ENCODE measurements at regions not wholly inside any gene's neighbourhood (a gene's known extent, or its start where the extent isn't known, plus 50 kb on each side); places are given as distances from the start of the nearest gene placed in this dataset.

DNA sequence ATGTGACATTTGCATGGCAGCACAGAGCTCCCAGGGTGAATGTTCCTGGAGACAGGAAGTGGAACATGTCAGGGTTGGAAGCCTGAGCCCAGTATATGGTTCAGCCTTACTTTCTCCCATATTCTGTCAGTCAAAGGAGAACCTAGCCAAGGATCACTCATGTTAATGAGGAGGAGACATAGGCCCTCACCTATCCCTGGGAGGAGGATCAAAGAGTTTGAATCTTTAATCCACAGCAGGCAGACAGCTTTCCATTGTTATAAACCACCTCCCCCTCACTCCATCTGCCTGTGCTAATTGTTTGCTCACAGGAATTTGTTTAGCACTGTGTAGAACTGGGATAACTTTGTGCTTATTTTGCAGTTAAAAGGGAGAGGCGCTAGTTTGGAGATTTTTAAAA, 1069.1 kb downstream of the EFNB2 start:
- TF ChIP-seq FOXP2 (optimal IDR thresholded peaks at IDR 0.05; ENCODE audit: control extremely low read depth, extremely low read length, insufficient read depth) (no peak), POLR2AphosphoS5 (IDR thresholded peaks at IDR 0.05; ENCODE audit: borderline replicate concordance, low read depth, low read length) (no peak)

Data from SK-N-MC (cell line).